ENCODE measurements at regions not wholly inside any gene's neighbourhood (a gene's known extent, or its start where the extent isn't known, plus 50 kb on each side); places are given as distances from the start of the nearest gene placed in this dataset.
"Not testable (repeated sequence)": the region's sequence is repeated elsewhere in the genome, so short reads cannot be mapped to it uniquely, and the experiment has no call there.

DNA sequence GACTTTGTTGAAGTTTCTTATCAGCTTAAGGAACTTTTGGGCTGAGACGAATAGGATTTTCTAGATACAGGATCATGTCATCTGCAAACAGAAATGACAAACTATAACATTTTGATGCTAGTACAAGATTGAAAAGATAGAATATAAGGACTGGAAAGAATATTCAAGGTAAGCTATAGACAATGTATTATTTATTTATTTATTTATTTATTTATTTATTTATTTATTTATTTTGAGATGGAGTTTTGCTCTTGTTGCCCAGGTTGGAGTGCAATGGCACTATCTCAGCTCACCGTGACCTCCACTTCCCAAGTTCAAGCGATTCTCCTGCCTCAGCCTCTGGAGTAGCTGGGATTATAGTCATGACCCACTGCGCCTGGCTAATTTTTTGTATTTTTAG lies 125.0 kb downstream of the OTOR start:
- TF ChIP-seq, protein P1, sequence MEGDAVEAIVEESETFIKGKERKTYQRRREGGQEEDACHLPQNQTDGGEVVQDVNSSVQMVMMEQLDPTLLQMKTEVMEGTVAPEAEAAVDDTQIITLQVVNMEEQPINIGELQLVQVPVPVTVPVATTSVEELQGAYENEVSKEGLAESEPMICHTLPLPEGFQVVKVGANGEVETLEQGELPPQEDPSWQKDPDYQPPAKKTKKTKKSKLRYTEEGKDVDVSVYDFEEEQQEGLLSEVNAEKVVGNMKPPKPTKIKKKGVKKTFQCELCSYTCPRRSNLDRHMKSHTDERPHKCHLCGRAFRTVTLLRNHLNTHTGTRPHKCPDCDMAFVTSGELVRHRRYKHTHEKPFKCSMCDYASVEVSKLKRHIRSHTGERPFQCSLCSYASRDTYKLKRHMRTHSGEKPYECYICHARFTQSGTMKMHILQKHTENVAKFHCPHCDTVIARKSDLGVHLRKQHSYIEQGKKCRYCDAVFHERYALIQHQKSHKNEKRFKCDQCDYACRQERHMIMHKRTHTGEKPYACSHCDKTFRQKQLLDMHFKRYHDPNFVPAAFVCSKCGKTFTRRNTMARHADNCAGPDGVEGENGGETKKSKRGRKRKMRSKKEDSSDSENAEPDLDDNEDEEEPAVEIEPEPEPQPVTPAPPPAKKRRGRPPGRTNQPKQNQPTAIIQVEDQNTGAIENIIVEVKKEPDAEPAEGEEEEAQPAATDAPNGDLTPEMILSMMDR (IDR thresholded peaks at IDR 0.05; ENCODE audit: insufficient read depth, low read length, poor library complexity, severe bottlenecking), result not testable (repeated sequence)
- not testable (repeated sequence) for TF ChIP-seq EZH2phosphoT487 (conservative IDR thresholded peaks at IDR 0.05; ENCODE audit: low read length)

All from SU-DHL-6 (cell line).